ENCODE measurements at regions not wholly inside any gene's neighbourhood (a gene's known extent, or its start where the extent isn't known, plus 50 kb on each side); places are given as distances from the start of the nearest gene placed in this dataset.

GRCh38 chr2:41718705-41719104, 329.1 kb upstream of the PKDCC start:
- ATAC-seq, result no peak
- no peak for DNase-seq (ENCODE audit: low read depth in 1 of 2, low spot score in 1 of 2)
- no peak for FAIRE-seq
- POLR2A ChIA-PET, result no interaction called here
- no peak overlapping the region for H3K4me3 ChIP-seq
- H3K27ac ChIP-seq, result no peak overlapping the region
- H3K4me2 ChIP-seq, result no peak overlapping the region
- 87% methylated on average over 1 of the region's 1 CpG for WGBS (ENCODE audit: missing lambda C conversion rate)
- H3K9me3 ChIP-seq, result no peaks in the 10 kb centered on the region
- CTCF ChIA-PET, result no interaction called here
- TF ChIP-seq RARB (CRISPR knock-in tag; IDR thresholded peaks at IDR 0.05) (no peak), ELK1 (IDR thresholded peaks at IDR 0.05; ENCODE audit: low read depth, low read length) (no peak), BHLHE40 (IDR thresholded peaks at IDR 0.05; ENCODE audit: low read depth, low read length) (no peak), ZC3H11A (IDR thresholded peaks at IDR 0.05) (no peak), NPAS2 (CRISPR knock-in tag; IDR thresholded peaks at IDR 0.05; ENCODE audit: borderline replicate concordance) (no peak), HOXB13 (CRISPR knock-in tag; IDR thresholded peaks at IDR 0.05; ENCODE audit: low read depth) (no peak), ZNF302 (CRISPR knock-in tag; IDR thresholded peaks at IDR 0.05) (no peak), KDM1A (IDR thresholded peaks at IDR 0.05; ENCODE audit: low read depth) (no peak), FOSB (CRISPR knock-in tag; IDR thresholded peaks at IDR 0.05) (no peak), SREBF2 (IDR thresholded peaks at IDR 0.05) (no peak), TP53 (CRISPR knock-in tag; IDR thresholded peaks at IDR 0.05) (no peak)
- TF ChIP-seq, protein P1, sequence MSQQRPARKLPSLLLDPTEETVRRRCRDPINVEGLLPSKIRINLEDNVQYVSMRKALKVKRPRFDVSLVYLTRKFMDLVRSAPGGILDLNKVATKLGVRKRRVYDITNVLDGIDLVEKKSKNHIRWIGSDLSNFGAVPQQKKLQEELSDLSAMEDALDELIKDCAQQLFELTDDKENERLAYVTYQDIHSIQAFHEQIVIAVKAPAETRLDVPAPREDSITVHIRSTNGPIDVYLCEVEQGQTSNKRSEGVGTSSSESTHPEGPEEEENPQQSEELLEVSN (IDR thresholded peaks at IDR 0.05; ENCODE audit: borderline replicate concordance, low read depth), result no peak
- H3K4me1 ChIP-seq, result no peaks in the 10 kb centered on the region

DNA sequence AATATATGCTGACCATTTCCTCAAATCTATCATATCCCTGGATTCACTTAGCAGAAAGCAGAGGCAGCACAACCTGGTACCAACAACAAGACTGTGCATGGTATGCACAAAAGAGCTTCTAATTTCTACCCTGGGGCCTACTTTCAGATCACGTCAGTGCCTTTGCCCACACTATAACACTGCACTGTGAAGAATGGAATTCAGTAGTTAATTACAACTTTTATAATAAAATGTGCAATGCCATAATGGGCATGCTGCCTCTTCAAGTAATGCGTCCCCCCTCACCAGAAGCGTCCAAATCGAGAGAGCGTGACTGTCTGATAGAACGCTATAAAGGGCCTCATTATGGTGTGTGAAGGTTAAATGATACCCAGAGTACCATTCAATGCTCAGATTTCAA, 328.1 kb upstream of the PKDCC start:
- POLR2A ChIA-PET, result no interaction called here
- TF ChIP-seq, protein P2, sequence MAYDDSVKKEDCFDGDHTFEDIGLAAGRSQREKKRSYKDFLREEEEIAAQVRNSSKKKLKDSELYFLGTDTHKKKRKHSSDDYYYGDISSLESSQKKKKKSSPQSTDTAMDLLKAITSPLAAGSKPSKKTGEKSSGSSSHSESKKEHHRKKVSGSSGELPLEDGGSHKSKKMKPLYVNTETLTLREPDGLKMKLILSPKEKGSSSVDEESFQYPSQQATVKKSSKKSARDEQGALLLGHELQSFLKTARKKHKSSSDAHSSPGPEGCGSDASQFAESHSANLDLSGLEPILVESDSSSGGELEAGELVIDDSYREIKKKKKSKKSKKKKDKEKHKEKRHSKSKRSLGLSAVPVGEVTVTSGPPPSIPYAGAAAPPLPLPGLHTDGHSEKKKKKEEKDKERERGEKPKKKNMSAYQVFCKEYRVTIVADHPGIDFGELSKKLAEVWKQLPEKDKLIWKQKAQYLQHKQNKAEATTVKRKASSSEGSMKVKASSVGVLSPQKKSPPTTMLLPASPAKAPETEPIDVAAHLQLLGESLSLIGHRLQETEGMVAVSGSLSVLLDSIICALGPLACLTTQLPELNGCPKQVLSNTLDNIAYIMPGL (CRISPR knock-in tag; IDR thresholded peaks at IDR 0.05; ENCODE audit: borderline replicate concordance), result no peak
- TF ChIP-seq, protein P3, sequence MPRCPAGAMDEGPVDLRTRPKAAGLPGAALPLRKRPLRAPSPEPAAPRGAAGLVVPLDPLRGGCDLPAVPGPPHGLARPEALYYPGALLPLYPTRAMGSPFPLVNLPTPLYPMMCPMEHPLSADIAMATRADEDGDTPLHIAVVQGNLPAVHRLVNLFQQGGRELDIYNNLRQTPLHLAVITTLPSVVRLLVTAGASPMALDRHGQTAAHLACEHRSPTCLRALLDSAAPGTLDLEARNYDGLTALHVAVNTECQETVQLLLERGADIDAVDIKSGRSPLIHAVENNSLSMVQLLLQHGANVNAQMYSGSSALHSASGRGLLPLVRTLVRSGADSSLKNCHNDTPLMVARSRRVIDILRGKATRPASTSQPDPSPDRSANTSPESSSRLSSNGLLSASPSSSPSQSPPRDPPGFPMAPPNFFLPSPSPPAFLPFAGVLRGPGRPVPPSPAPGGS (IDR thresholded peaks at IDR 0.05), result no peak
- 91% methylated on average over 6 of the region's 6 CpGs for WGBS (ENCODE audit: missing lambda C conversion rate)
- DNase-seq (ENCODE audit: low read depth in 1 of 2, low spot score in 1 of 2), result no peak
- Histone ChIP-seq H3K4me1 (no peaks in the 10 kb centered on the region), H3K27ac (no peak overlapping the region), H3K9me3 (no peaks in the 10 kb centered on the region), H3K4me3 (no peak overlapping the region), H3K4me2 (no peak overlapping the region)
- no peak for FAIRE-seq
- ATAC-seq, result no peak
- CTCF ChIA-PET, result interaction anchor here (0.6 to 1.4 kb wide), 4 partner anchors 21 to 1961 kb away, joined by 3 to 4 read pairs (median 3); no protein-coding TSS in a partner anchor

DNA sequence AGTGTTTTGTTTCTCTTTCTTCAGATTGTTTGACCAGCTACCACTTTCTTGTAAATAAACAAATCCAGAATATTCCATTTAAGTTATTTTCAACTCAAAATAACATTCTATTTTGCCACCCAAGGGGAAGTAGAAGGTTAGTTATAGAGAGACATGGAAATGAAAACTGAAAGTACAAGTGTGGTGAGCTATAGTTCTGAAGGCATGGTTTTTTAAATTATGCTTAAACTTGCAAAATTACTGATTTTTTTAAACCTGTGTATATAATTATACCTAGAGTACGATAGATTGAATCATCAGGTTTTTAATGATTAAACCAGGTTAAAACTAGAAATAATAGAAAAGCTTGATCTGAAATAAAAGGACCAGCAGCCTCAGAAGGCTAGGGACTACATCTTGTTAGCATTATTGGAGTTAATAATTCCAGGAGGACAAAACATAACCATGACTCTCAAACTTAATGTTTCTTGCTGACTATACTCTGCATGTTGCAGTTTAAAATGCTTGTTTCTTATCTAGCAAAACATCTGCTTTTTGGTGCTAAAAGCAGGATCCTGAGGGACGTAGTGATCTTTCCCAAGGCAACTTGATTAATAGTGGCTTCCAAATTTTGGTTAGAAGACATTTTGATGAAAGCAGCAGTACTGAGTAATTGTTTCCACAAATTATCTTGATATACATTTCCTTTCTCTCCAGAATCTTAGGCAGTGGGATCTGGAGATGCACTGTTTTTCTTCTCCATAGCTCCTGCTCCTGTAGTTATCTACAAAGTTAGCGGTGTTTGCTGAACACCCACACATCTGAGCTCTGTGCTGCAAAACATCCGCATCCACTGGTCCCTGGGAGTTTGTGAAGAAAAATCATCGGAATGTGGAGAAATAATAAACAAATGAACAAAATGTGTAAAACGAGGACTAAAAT, 327.2 kb upstream of the PKDCC start:
- Histone ChIP-seq H3K4me1 (no peaks in the 10 kb centered on the region), H3K4me3 (no peak overlapping the region), H3K9me3 (no peaks in the 10 kb centered on the region), H3K4me2 (no peak overlapping the region), H3K27ac (no peak overlapping the region)
- WGBS (ENCODE audit: missing lambda C conversion rate), result 69% methylated on average over 6 of the region's 6 CpGs
- POLR2A ChIA-PET, result no interaction called here
- ATAC-seq (no peak), DNase-seq (ENCODE audit: low read depth in 1 of 2, low spot score in 1 of 2) (no peak), FAIRE-seq (peak; percentile 78)
- CTCF ChIA-PET, result interaction anchor here (0.6 to 1.4 kb wide), 6 partner anchors 13 to 1962 kb away, joined by 3 to 4 read pairs (median 3); no protein-coding TSS in a partner anchor
- TF ChIP-seq MAX (IDR thresholded peaks at IDR 0.05) (no peak), HEYL (CRISPR knock-in tag; IDR thresholded peaks at IDR 0.05) (no peak), SREBF2 (IDR thresholded peaks at IDR 0.05) (no peak), HOXB13 (CRISPR knock-in tag; IDR thresholded peaks at IDR 0.05; ENCODE audit: low read depth) (no peak), ESRRA (IDR thresholded peaks at IDR 0.05; ENCODE audit: borderline replicate concordance, low read length) (no peak), SMC3 (IDR thresholded peaks at IDR 0.05) (no peak), FOXS1 (CRISPR knock-in tag; IDR thresholded peaks at IDR 0.05) (no peak), CTCF (IDR thresholded peaks at IDR 0.05) (no peak), JUN (IDR thresholded peaks at IDR 0.05) (no peak), HOXA7 (CRISPR knock-in tag; IDR thresholded peaks at IDR 0.05) (no peak), MYC (IDR thresholded peaks at IDR 0.05; ENCODE audit: borderline replicate concordance, low read length) (no peak), NR3C1 (IDR thresholded peaks at IDR 0.05) (no peak)
- TF ChIP-seq, protein P2 (CRISPR knock-in tag; IDR thresholded peaks at IDR 0.05; ENCODE audit: borderline replicate concordance), result no peak

Measured in A549 (cell line).